H9 (cell line): ENCODE measurements at regions not wholly inside any gene's neighbourhood (a gene's known extent, or its start where the extent isn't known, plus 50 kb on each side); places are given as distances from the start of the nearest gene placed in this dataset.

Experiments
- DNase-seq: peaks from one replicate; pipeline ENCODE4 v3.0.0-alpha.2; 2017
- H2AFZ ChIP-seq: one replicate; pipeline ENCODE4 v1.6.1; 2013; ENCODE audit warnings: mild to moderate bottlenecking, low read length, control low read depth, moderate library complexity
- H2AK5ac ChIP-seq: 2 replicates; pipeline ENCODE4 v1.6.1; 2013; ENCODE audit warnings: low read length, control low read depth, mixed read lengths; ENCODE audit not compliant: insufficient read length
- H2BK120ac ChIP-seq: one replicate; pipeline ENCODE4 v1.6.1; 2013; ENCODE audit warnings: low read depth, mild to moderate bottlenecking, low read length, control low read depth, inconsistent platforms; ENCODE audit not compliant: poor library complexity, severe bottlenecking
- H2BK12ac ChIP-seq: 2 replicates; pipeline ENCODE4 v1.6.1; 2013; ENCODE audit warnings: low read length, control low read depth, mixed read lengths, low read depth; ENCODE audit not compliant: insufficient read length
- H2BK15ac ChIP-seq: 2 replicates; pipeline ENCODE4 v1.6.1; 2013; ENCODE audit warnings: low read depth, low read length, control low read depth
- H2BK20ac ChIP-seq: one replicate; pipeline ENCODE4 v1.6.1; 2013; ENCODE audit warnings: low read depth, mild to moderate bottlenecking, low read length, control low read depth, inconsistent platforms; ENCODE audit not compliant: poor library complexity, severe bottlenecking
- H2BK5ac ChIP-seq: 2 replicates; pipeline ENCODE4 v1.6.1; 2013; ENCODE audit warnings: low read length, control low read depth, mixed read lengths; ENCODE audit not compliant: insufficient read length
- H3K14ac ChIP-seq: 2 replicates; pipeline ENCODE4 v1.6.1; 2013; ENCODE audit warnings: low read length, control low read depth; ENCODE audit not compliant: insufficient read depth
- H3K18ac ChIP-seq: 2 replicates; pipeline ENCODE4 v1.6.1; 2013; ENCODE audit warnings: low read depth, mild to moderate bottlenecking, mixed read lengths, low read length, control low read depth; ENCODE audit not compliant: insufficient read length
- H3K23ac ChIP-seq: 2 replicates; pipeline ENCODE4 v1.6.1; 2013; ENCODE audit warnings: low read length, control low read depth, mixed read lengths, low read depth; ENCODE audit not compliant: insufficient read length
- H3K23me2 ChIP-seq: 2 replicates; pipeline ENCODE4 v1.6.1; 2013; ENCODE audit warnings: low read depth, mild to moderate bottlenecking, mixed read lengths, low read length, control low read depth; ENCODE audit not compliant: insufficient read length, poor library complexity, severe bottlenecking
- H3K27ac ChIP-seq: 2 replicates; pipeline ENCODE4 v1.5.1; 2013; ENCODE audit warnings: low read length, control low read depth, mixed read lengths, low read depth; ENCODE audit not compliant: insufficient read length
- H3K27me3 ChIP-seq: 2 replicates; pipeline ENCODE4 v1.6.1; 2013; ENCODE audit warnings: low read length, control low read depth, inconsistent platforms; ENCODE audit not compliant: insufficient read depth
- H3K4ac ChIP-seq: 2 replicates; pipeline ENCODE4 v1.6.1; 2013; ENCODE audit warnings: low read depth, mild to moderate bottlenecking, control low read depth, inconsistent platforms, low read length, moderate library complexity
- H3K4me1 ChIP-seq: 2 replicates; pipeline ENCODE4 v1.6.1; 2013; ENCODE audit warnings: low read length, control low read depth, inconsistent platforms; ENCODE audit not compliant: insufficient read depth
- H3K4me2 ChIP-seq: 2 replicates; pipeline ENCODE4 v1.6.1; 2013; ENCODE audit warnings: low read length, control low read depth, mixed read lengths; ENCODE audit not compliant: insufficient read length, insufficient read depth
- H3K56ac ChIP-seq: 2 replicates; pipeline ENCODE4 v1.6.1; 2013; ENCODE audit warnings: low read depth, mild to moderate bottlenecking, mixed read lengths, low read length, control low read depth; ENCODE audit not compliant: insufficient read length
- H3K79me1 ChIP-seq: 2 replicates; pipeline ENCODE4 v1.6.1; 2013; ENCODE audit warnings: low read depth, mild to moderate bottlenecking, moderate library complexity, low read length, control low read depth, inconsistent platforms; ENCODE audit not compliant: insufficient read depth, poor library complexity, severe bottlenecking
- H3K79me2 ChIP-seq: 2 replicates; pipeline ENCODE4 v1.6.1; 2013; ENCODE audit warnings: low read length, control low read depth, inconsistent platforms; ENCODE audit not compliant: insufficient read depth
- H3K9ac ChIP-seq: 2 replicates; pipeline ENCODE4 v1.6.1; 2013; ENCODE audit warnings: low read length, control low read depth, mixed read lengths; ENCODE audit not compliant: insufficient read length; ENCODE audit errors: extremely low read depth
- H3K9me3 ChIP-seq: one replicate; pipeline ENCODE4 v1.6.1; 2013; ENCODE audit warnings: low read depth, low read length, inconsistent platforms; ENCODE audit not compliant: control insufficient read depth
- H3T11ph ChIP-seq: one replicate; pipeline ENCODE4 v1.6.1; 2013; ENCODE audit warnings: mild to moderate bottlenecking, low read length, control low read depth, inconsistent platforms
- H4K20me1 ChIP-seq: one replicate; pipeline ENCODE4 v1.6.1; 2013; ENCODE audit not compliant: control insufficient read depth, insufficient read length, insufficient read depth
- H4K5ac ChIP-seq: 2 replicates; pipeline ENCODE4 v1.6.1; 2013; ENCODE audit warnings: low read depth, mild to moderate bottlenecking, mixed read lengths, low read length, control low read depth; ENCODE audit not compliant: insufficient read length
- H4K8ac ChIP-seq: replicated peaks from 2 replicates; pipeline ENCODE4 v1.6.1; 2013; ENCODE audit warnings: low read length, control low read depth, mixed read lengths, low read depth; ENCODE audit not compliant: insufficient read length
- H4K91ac ChIP-seq: 2 replicates; pipeline ENCODE4 v1.6.1; 2013; ENCODE audit warnings: low read depth, mild to moderate bottlenecking, moderate library complexity, mixed read lengths, low read length, control low read depth; ENCODE audit not compliant: insufficient read length
- H3K27ac Mint-ChIP-seq, 3 experiments: 2 replicates in 2 of 3; 3 replicates in 1 of 3; pipeline ENCODE4 v1.8.0; 2020 to 2021; ENCODE audit warnings: mixed read lengths in 3 of 3, mild to moderate bottlenecking in 1 of 3, moderate library complexity in 1 of 3
- H3K27me3 Mint-ChIP-seq: 2 replicates; pipeline ENCODE4 v1.8.0; 2021; ENCODE audit warnings: low read depth, mild to moderate bottlenecking, moderate library complexity, mixed read lengths
- H3K36me3 Mint-ChIP-seq, 3 experiments: 2 replicates in 2 of 3; 3 replicates in 1 of 3; pipeline ENCODE4 v1.8.0; 2020 to 2021; ENCODE audit warnings: low read depth in 3 of 3, mixed read lengths in 3 of 3; ENCODE audit not compliant: insufficient read depth in 1 of 3
- H3K4me1 Mint-ChIP-seq, 2 experiments: 2 replicates each; pipeline ENCODE4 v1.8.0; 2020; ENCODE audit warnings: mixed read lengths in 2 of 2
- H3K4me3 Mint-ChIP-seq, 2 experiments: 2 replicates in 1 of 2; 3 replicates in 1 of 2; pipeline ENCODE4 v1.8.0; 2020 to 2021; ENCODE audit warnings: mild to moderate bottlenecking in 2 of 2, mixed read lengths in 2 of 2, moderate library complexity in 1 of 2
- H3K9me3 Mint-ChIP-seq, 2 experiments: 2 replicates in 1 of 2; 3 replicates in 1 of 2; pipeline ENCODE4 v1.8.0; 2020; ENCODE audit warnings: mild to moderate bottlenecking in 2 of 2, mixed read lengths in 2 of 2, moderate library complexity in 1 of 2
- TF ChIP-seq, protein P1 (sequence below): fragments of 200-600 bp; sonication (generic); conservative IDR thresholded peaks from 3 replicates; pipeline ENCODE4 v1.8.0; 2021; ENCODE audit warnings: antibody characterized with exemption, mild to moderate bottlenecking

GRCh38 chrX:137352101-137352660 lies 213.7 kb upstream of the ZIC3 start:
- Histone ChIP-seq H2AFZ (no peak overlapping the region), H3K23ac (no peak overlapping the region), H3K79me1 (no peaks in the 10 kb centered on the region), H3T11ph (no peak overlapping the region), H3K56ac (no peak overlapping the region), H2BK12ac (no peak overlapping the region), H3K4ac (no peak overlapping the region), H2BK15ac (no peak overlapping the region), H3K14ac (no peak overlapping the region), H3K4me2 (no peak overlapping the region), H3K23me2 (no peaks in the 10 kb centered on the region), H4K20me1 (no peaks in the 10 kb centered on the region), H3K4me1 (no peaks in the 10 kb centered on the region), H4K91ac (no peak overlapping the region), H3K18ac (no peak overlapping the region), H3K27me3 (no peaks in the 10 kb centered on the region), H2BK20ac (no peak overlapping the region), H3K9me3 (no peaks in the 10 kb centered on the region), H2BK5ac (no peak overlapping the region), H3K79me2 (no peaks in the 10 kb centered on the region), H3K27ac (no peak overlapping the region), H4K5ac (no peak overlapping the region), H2AK5ac (no peak overlapping the region), H2BK120ac (no peak overlapping the region), H4K8ac (no peak overlapping the region), H3K9ac (no peak overlapping the region)
- H3K4me3 Mint-ChIP-seq = no peak overlapping the region
- no peak for DNase-seq
- H3K36me3 Mint-ChIP-seq = peaks cover 0 to 3% (median 0%) of the 10 kb centered on the region in 3 experiments; a peak in 1 of 7 replicates
- TF ChIP-seq, protein P1, sequence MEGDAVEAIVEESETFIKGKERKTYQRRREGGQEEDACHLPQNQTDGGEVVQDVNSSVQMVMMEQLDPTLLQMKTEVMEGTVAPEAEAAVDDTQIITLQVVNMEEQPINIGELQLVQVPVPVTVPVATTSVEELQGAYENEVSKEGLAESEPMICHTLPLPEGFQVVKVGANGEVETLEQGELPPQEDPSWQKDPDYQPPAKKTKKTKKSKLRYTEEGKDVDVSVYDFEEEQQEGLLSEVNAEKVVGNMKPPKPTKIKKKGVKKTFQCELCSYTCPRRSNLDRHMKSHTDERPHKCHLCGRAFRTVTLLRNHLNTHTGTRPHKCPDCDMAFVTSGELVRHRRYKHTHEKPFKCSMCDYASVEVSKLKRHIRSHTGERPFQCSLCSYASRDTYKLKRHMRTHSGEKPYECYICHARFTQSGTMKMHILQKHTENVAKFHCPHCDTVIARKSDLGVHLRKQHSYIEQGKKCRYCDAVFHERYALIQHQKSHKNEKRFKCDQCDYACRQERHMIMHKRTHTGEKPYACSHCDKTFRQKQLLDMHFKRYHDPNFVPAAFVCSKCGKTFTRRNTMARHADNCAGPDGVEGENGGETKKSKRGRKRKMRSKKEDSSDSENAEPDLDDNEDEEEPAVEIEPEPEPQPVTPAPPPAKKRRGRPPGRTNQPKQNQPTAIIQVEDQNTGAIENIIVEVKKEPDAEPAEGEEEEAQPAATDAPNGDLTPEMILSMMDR = peak; percentile 51
- H3K27ac Mint-ChIP-seq = no peak overlapping the region
- H3K9me3 Mint-ChIP-seq = peaks cover 2 to 56% of the 10 kb centered on the region in 2 experiments; a peak in 4 of 5 replicates
- H3K27me3 Mint-ChIP-seq = peaks cover 3% of the 10 kb centered on the region; the same call in 1 of the 2 replicates
- no peaks in the 10 kb centered on the region for H3K4me1 Mint-ChIP-seq
